PFSK-1 (cell line): ENCODE measurements at regions not wholly inside any gene's neighbourhood (a gene's known extent, or its start where the extent isn't known, plus 50 kb on each side); places are given as distances from the start of the nearest gene placed in this dataset.

Experiments
- FOXP2 ChIP-seq: optimal IDR thresholded peaks from 2 replicates; pipeline ENCODE3; 2011; ENCODE audit warnings: borderline replicate concordance, control low read depth, inconsistent platforms; ENCODE audit not compliant: insufficient read depth; ENCODE audit errors: extremely low read length, extremely low read depth
- POLR2AphosphoS5 ChIP-seq: IDR thresholded peaks from 2 replicates; pipeline ENCODE4 v1.6.1; 2012; ENCODE audit warnings: low read depth, mild to moderate bottlenecking, control low read depth, low read length, moderate library complexity
- TAF1 ChIP-seq: IDR thresholded peaks from 2 replicates; pipeline ENCODE4 v1.6.1; 2012; ENCODE audit warnings: low read length, control low read depth, borderline replicate concordance; ENCODE audit not compliant: insufficient read depth
- TF ChIP-seq, protein P1 (sequence below), 2 experiments: IDR thresholded peaks; 2 replicates each; pipeline versions ENCODE4 v1.6.1 to v1.8.0; 2011 to 2012; ENCODE audit warnings: low read depth in 2 of 2, low read length in 2 of 2, control low read depth in 1 of 2, inconsistent platforms in 1 of 2, mild to moderate bottlenecking in 1 of 2, moderate library complexity in 1 of 2; ENCODE audit not compliant: insufficient read depth in 1 of 2

DNA sequence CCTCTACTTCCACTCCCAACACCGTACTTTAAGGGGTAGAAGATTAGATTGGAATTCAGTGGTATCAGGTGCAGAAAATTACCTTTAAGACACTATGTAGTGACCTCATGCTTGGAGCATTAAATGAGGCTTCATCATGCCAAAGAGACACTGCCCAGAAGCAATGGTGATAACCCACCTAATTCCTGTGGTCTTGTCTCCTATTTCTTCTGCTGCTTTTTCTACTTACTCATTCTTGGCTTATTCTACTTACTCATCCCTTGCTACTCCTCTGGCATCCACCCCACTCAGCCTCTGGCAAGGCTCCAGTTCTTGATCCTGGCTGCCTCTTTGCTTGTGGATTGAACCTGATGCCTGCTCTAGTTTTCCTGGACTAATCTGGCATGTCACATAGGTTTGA, 62.3 kb upstream of the ADAMTS3 start:
- TF ChIP-seq POLR2AphosphoS5 (no peak), FOXP2 (no peak), TAF1 (no peak)
- TF ChIP-seq, protein P1, sequence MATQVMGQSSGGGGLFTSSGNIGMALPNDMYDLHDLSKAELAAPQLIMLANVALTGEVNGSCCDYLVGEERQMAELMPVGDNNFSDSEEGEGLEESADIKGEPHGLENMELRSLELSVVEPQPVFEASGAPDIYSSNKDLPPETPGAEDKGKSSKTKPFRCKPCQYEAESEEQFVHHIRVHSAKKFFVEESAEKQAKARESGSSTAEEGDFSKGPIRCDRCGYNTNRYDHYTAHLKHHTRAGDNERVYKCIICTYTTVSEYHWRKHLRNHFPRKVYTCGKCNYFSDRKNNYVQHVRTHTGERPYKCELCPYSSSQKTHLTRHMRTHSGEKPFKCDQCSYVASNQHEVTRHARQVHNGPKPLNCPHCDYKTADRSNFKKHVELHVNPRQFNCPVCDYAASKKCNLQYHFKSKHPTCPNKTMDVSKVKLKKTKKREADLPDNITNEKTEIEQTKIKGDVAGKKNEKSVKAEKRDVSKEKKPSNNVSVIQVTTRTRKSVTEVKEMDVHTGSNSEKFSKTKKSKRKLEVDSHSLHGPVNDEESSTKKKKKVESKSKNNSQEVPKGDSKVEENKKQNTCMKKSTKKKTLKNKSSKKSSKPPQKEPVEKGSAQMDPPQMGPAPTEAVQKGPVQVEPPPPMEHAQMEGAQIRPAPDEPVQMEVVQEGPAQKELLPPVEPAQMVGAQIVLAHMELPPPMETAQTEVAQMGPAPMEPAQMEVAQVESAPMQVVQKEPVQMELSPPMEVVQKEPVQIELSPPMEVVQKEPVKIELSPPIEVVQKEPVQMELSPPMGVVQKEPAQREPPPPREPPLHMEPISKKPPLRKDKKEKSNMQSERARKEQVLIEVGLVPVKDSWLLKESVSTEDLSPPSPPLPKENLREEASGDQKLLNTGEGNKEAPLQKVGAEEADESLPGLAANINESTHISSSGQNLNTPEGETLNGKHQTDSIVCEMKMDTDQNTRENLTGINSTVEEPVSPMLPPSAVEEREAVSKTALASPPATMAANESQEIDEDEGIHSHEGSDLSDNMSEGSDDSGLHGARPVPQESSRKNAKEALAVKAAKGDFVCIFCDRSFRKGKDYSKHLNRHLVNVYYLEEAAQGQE (IDR thresholded peaks at IDR 0.05; ENCODE audit: insufficient read depth in 1 of 2, low read depth in 2 of 2, low read length in 2 of 2), result no peak
